ENCODE measurements at regions not wholly inside any gene's neighbourhood (a gene's known extent, or its start where the extent isn't known, plus 50 kb on each side); places are given as distances from the start of the nearest gene placed in this dataset.
A peak's percentile ranks its signal among the peaks of the same experiment; 100 is the strongest.

GRCh38 chr4:136670265-136670664, 862.0 kb downstream of the PCDH18 start:
- Histone ChIP-seq H3K36me3 (ENCODE audit: low read depth, low read length) (no peaks in the 10 kb centered on the region), H3K79me2 (ENCODE audit: low read length) (no peaks in the 10 kb centered on the region), H3K27ac (ENCODE audit: low read length) (no peak overlapping the region), H3K4me2 (ENCODE audit: low read length) (no peak overlapping the region), H3K9me2 (replicated peaks; ENCODE audit: low read length) (no peaks in the 10 kb centered on the region), H3K4me3 (ENCODE audit: low read length) (no peak overlapping the region), H3K9ac (ENCODE audit: low read length) (no peak overlapping the region), H2AFZ (ENCODE audit: low read length) (no peak overlapping the region), H3K4me1 (ENCODE audit: insufficient read depth, low read length) (no peaks in the 10 kb centered on the region), H4K20me1 (ENCODE audit: low read length) (no peaks in the 10 kb centered on the region), H3K9me3 (ENCODE audit: low read length) (no peaks in the 10 kb centered on the region), H3F3A (ENCODE audit: low read length, unreplicated experiment) (no peaks in the 10 kb centered on the region), H3K27me3 (ENCODE audit: low read length) (no peaks in the 10 kb centered on the region)
- DNase-seq, result no peak
- ATAC-seq, result no peak
- no TSS peak for BruUV-seq (replicated peaks)
- POLR2A ChIA-PET (ENCODE audit: unreplicated experiment), result no interaction called here
- intact Hi-C loops (cut with micrococcal nuclease), result no loop called here
- CTCF ChIA-PET, result no interaction called here
- TF ChIP-seq EZH2phosphoT487 (IDR thresholded peaks at IDR 0.05; ENCODE audit: borderline replicate concordance, low read length) (no peak), CTCF (conservative IDR thresholded peaks at IDR 0.05; ENCODE audit: low read depth, low read length) (no peak), EZH2 (IDR thresholded peaks at IDR 0.05; ENCODE audit: low read length, unreplicated experiment) (no peak)

GRCh38 chr4:136664988-136665387, 867.3 kb downstream of the PCDH18 start:
- Histone ChIP-seq H4K20me1 (ENCODE audit: low read length) (no peaks in the 10 kb centered on the region), H3K9me2 (replicated peaks; ENCODE audit: low read length) (no peaks in the 10 kb centered on the region), H3K4me1 (ENCODE audit: insufficient read depth, low read length) (no peaks in the 10 kb centered on the region), H3K9ac (ENCODE audit: low read length) (no peak overlapping the region), H3K4me3 (ENCODE audit: low read length) (no peak overlapping the region), H3F3A (ENCODE audit: low read length, unreplicated experiment) (no peaks in the 10 kb centered on the region), H3K79me2 (ENCODE audit: low read length) (no peaks in the 10 kb centered on the region), H3K36me3 (ENCODE audit: low read depth, low read length) (no peaks in the 10 kb centered on the region), H3K27me3 (ENCODE audit: low read length) (no peaks in the 10 kb centered on the region), H2AFZ (ENCODE audit: low read length) (no peak overlapping the region), H3K27ac (ENCODE audit: low read length) (0 out of 2 replicates have a peak overlapping the region, but pooled peaks have one; percentile 2), H3K9me3 (ENCODE audit: low read length) (0 out of 2 replicates have a peak, but pooled peaks cover 5% of the 10 kb centered on the region), H3K4me2 (ENCODE audit: low read length) (no peak overlapping the region)
- DNase-seq, result peak; percentile 34
- POLR2A ChIA-PET (ENCODE audit: unreplicated experiment), result no interaction called here
- intact Hi-C loops (cut with micrococcal nuclease), result no loop called here
- CTCF ChIA-PET, result no interaction called here
- ATAC-seq, result peak; percentile 62
- TF ChIP-seq EZH2 (IDR thresholded peaks at IDR 0.05; ENCODE audit: low read length, unreplicated experiment) (no peak), EZH2phosphoT487 (IDR thresholded peaks at IDR 0.05; ENCODE audit: borderline replicate concordance, low read length) (no peak), CTCF (conservative IDR thresholded peaks at IDR 0.05; ENCODE audit: low read depth, low read length) (no peak)
- BruUV-seq (replicated peaks), result no TSS peak

- Histone ChIP-seq H3F3A (ENCODE audit: low read length, unreplicated experiment) (no peaks in the 10 kb centered on the region), H3K9me3 (ENCODE audit: low read length) (0 out of 2 replicates have a peak, but pooled peaks cover 5% of the 10 kb centered on the region), H3K79me2 (ENCODE audit: low read length) (no peaks in the 10 kb centered on the region), H3K4me3 (ENCODE audit: low read length) (no peak overlapping the region), H3K36me3 (ENCODE audit: low read depth, low read length) (no peaks in the 10 kb centered on the region), H3K27ac (ENCODE audit: low read length) (no peak overlapping the region), H3K9ac (ENCODE audit: low read length) (no peak overlapping the region), H3K9me2 (replicated peaks; ENCODE audit: low read length) (no peaks in the 10 kb centered on the region), H4K20me1 (ENCODE audit: low read length) (no peaks in the 10 kb centered on the region), H3K4me2 (ENCODE audit: low read length) (no peak overlapping the region), H3K27me3 (ENCODE audit: low read length) (no peaks in the 10 kb centered on the region), H2AFZ (ENCODE audit: low read length) (no peak overlapping the region), H3K4me1 (ENCODE audit: insufficient read depth, low read length) (no peaks in the 10 kb centered on the region)
- DNase-seq, result no peak
- ChIA-PET CTCF (no interaction called here), POLR2A (ENCODE audit: unreplicated experiment) (no interaction called here)
- no peak for ATAC-seq
- BruUV-seq (replicated peaks), result no TSS peak
- intact Hi-C loops (cut with micrococcal nuclease), result no loop called here
- TF ChIP-seq EZH2 (IDR thresholded peaks at IDR 0.05; ENCODE audit: low read length, unreplicated experiment) (no peak), EZH2phosphoT487 (IDR thresholded peaks at IDR 0.05; ENCODE audit: borderline replicate concordance, low read length) (no peak), CTCF (conservative IDR thresholded peaks at IDR 0.05; ENCODE audit: low read depth, low read length) (no peak)
These were observed 869.8 kb downstream of the PCDH18 start for GRCh38 chr4:136662539-136662938.
